B cell (primary cell): ENCODE measurements at regions not wholly inside any gene's neighbourhood (a gene's known extent, or its start where the extent isn't known, plus 50 kb on each side); places are given as distances from the start of the nearest gene placed in this dataset.
A peak's percentile ranks its signal among the peaks of the same experiment; 100 is the strongest.

Experiments used
- ATAC-seq: fragments of 200-7000 bp; cut with Tn5 transposase; one replicate; pipeline ENCODE4 v1.10.0; 2021; ENCODE audit warnings: low read depth, mild to moderate bottlenecking, moderate number of reproducible peaks, moderate library complexity
- CTCF ChIA-PET: fragments of 350-600 bp; sonication (Branson Sonifier 250); formaldehyde crosslinking; loops from one replicate; lab custom pipeline; 2021; ENCODE audit warnings: antibody characterized with exemption, inconsistent platforms; lab: Charles Lee
- POLR2A ChIA-PET: fragments of 350-600 bp; sonication (Branson Sonifier 250); formaldehyde crosslinking; loops from one replicate; lab custom pipeline; 2021; ENCODE audit warnings: antibody characterized with exemption; lab: Charles Lee
- DNase-seq: peaks from one replicate; pipeline ENCODE4 v3.0.0; 2013
- H2AFZ ChIP-seq: 2 replicates; pipeline ENCODE4 v1.6.1; 2012; ENCODE audit warnings: mild to moderate bottlenecking, low read depth, low read length; ENCODE audit not compliant: insufficient read depth, poor library complexity, severe bottlenecking
- H3K27ac ChIP-seq, 2 donors: 1 replicate in 1 of 2; 2 replicates in 1 of 2; pipeline ENCODE4 v1.5.1; 2012 to 2013; ENCODE audit warnings: low read length in 2 of 2, mild to moderate bottlenecking in 2 of 2, moderate library complexity in 1 of 2
- H3K27me3 ChIP-seq, 4 experiments: fragments of 200-600 bp in 1 of 4; sonication (generic) in 1 of 4; replicated peaks in 1 of 4; 1 replicate in 2 of 4; 2 replicates in 2 of 4; pipeline versions ENCODE4 v1.6.1 to v1.7.0; 2013 to 2016; ENCODE audit warnings: low read length in 3 of 4, mild to moderate bottlenecking in 2 of 4, mixed read lengths in 1 of 4, moderate library complexity in 1 of 4; ENCODE audit not compliant: insufficient read depth in 4 of 4, control insufficient read depth in 3 of 4; ENCODE audit errors: control extremely low read depth in 1 of 4
- H3K36me3 ChIP-seq, 2 experiments: replicated peaks in 1 of 2; 1 replicate in 1 of 2; 2 replicates in 1 of 2; pipeline versions ENCODE4 v1.6.1 to v1.7.1; 2013; ENCODE audit warnings: low read length in 1 of 2; ENCODE audit not compliant: insufficient read depth in 2 of 2, control insufficient read depth in 1 of 2; ENCODE audit errors: control extremely low read depth in 1 of 2, extremely low read depth in 1 of 2
- H3K4me1 ChIP-seq, 2 donors: fragments of 200-600 bp in 1 of 2; sonication (generic) in 1 of 2; 1 replicate in 1 of 2; 2 replicates in 1 of 2; pipeline versions ENCODE4 v1.5.1 to v1.6.1; 2013 to 2017; ENCODE audit warnings: low read length in 2 of 2; ENCODE audit not compliant: control insufficient read depth in 2 of 2, insufficient read depth in 2 of 2
- H3K4me2 ChIP-seq: replicated peaks from 2 replicates; pipeline ENCODE3; 2012; ENCODE audit warnings: mild to moderate bottlenecking, low read depth, low read length; ENCODE audit not compliant: poor library complexity, severe bottlenecking
- H3K4me3 ChIP-seq, 5 experiments: fragments of 200-600 bp in 1 of 5; sonication (generic) in 1 of 5; 1 replicate in 3 of 5; 2 replicates in 2 of 5; pipeline versions ENCODE4 v1.5.1 to v1.7.0; 2011 to 2016; ENCODE audit warnings: low read length in 4 of 5, mild to moderate bottlenecking in 4 of 5, low read depth in 2 of 5, control low read depth in 1 of 5, moderate library complexity in 1 of 5; ENCODE audit not compliant: insufficient read depth in 1 of 5; ENCODE audit errors: control extremely low read depth in 1 of 5, extremely low read depth in 1 of 5
- H3K79me2 ChIP-seq: fragments of 200-600 bp; sonication (generic); one replicate; pipeline ENCODE4 v1.6.0; 2016; ENCODE audit warnings: low read length; ENCODE audit not compliant: control insufficient read depth, insufficient read depth
- H3K9ac ChIP-seq: fragments of 200-600 bp; sonication (generic); 2 replicates; pipeline ENCODE4 v1.6.1; 2017; ENCODE audit warnings: mild to moderate bottlenecking, low read length, moderate library complexity
- H3K9me3 ChIP-seq, 3 donors: one replicate each; pipeline versions ENCODE4 v1.6.1 to v1.7.1; 2013; ENCODE audit warnings: low read length in 2 of 3; ENCODE audit not compliant: control insufficient read depth in 2 of 3, insufficient read depth in 1 of 3; ENCODE audit errors: control extremely low read depth in 1 of 3
- H4K20me1 ChIP-seq: 2 replicates; pipeline ENCODE4 v1.6.0; 2012; ENCODE audit warnings: mild to moderate bottlenecking, low read length; ENCODE audit not compliant: insufficient read depth, control insufficient read depth, poor library complexity, severe bottlenecking
- H3K27ac Mint-ChIP-seq: one replicate; pipeline ENCODE4 v1.8.0; 2021; ENCODE audit warnings: mixed read lengths
- H3K27me3 Mint-ChIP-seq: one replicate; pipeline ENCODE4 v1.8.0; 2021; ENCODE audit warnings: mixed read lengths
- H3K4me1 Mint-ChIP-seq: one replicate; pipeline ENCODE4 v1.8.0; 2021; ENCODE audit warnings: mixed read lengths
- H3K4me3 Mint-ChIP-seq: one replicate; pipeline ENCODE4 v1.8.0; 2021; ENCODE audit warnings: mixed read lengths
- H3K9me3 Mint-ChIP-seq: one replicate; pipeline ENCODE4 v1.8.0; 2022; ENCODE audit warnings: mixed read lengths; ENCODE audit not compliant: insufficient read depth
- EZH2 ChIP-seq: IDR thresholded peaks from 2 replicates; pipeline ENCODE4 v1.6.1; 2012; ENCODE audit warnings: borderline replicate concordance, low read depth, mild to moderate bottlenecking, moderate library complexity, low read length; ENCODE audit not compliant: insufficient read depth, poor library complexity, severe bottlenecking
- WGBS: methylation state at CpG from one replicate; pipeline ENCODE4 v1.1.5; 2013; ENCODE audit warnings: missing lambda C conversion rate; ENCODE audit not compliant: insufficient coverage; 5-methylcytosine and 5-hydroxymethylcytosine counted together
- intact Hi-C: fragments of 100-400 bp; cut with micrococcal nuclease; formaldehyde crosslinking; loops from one replicate; pipeline ENCODE4 v1.10.0; 2022
- TF ChIP-seq, protein P1 (sequence below): fragments of 200-600 bp; IDR thresholded peaks from one replicate; pipeline ENCODE4 v1.8.0; 2022; ENCODE audit warnings: antibody characterized with exemption, mild to moderate bottlenecking

DNA sequence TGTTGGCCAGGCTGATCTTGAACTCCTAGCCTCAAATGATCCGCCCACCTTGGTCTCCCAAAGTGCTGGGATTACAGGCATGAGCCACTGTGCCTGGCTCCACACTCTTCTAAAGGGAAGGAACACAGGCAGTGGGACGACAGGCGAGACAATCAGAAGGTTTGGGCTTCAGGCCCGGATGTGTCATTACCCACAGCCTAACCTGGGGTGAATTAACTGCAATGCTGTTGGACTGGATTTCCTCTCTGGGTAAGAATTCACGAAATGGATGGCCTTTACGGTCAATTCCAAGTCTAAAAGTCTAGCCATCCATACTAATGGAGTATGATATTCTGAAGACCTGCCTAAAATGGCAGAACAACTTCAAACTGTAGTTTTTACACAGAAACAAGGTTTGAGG is 83.7 kb upstream of the CCDC28A start:
- no peak overlapping the region for H2AFZ ChIP-seq

DNA sequence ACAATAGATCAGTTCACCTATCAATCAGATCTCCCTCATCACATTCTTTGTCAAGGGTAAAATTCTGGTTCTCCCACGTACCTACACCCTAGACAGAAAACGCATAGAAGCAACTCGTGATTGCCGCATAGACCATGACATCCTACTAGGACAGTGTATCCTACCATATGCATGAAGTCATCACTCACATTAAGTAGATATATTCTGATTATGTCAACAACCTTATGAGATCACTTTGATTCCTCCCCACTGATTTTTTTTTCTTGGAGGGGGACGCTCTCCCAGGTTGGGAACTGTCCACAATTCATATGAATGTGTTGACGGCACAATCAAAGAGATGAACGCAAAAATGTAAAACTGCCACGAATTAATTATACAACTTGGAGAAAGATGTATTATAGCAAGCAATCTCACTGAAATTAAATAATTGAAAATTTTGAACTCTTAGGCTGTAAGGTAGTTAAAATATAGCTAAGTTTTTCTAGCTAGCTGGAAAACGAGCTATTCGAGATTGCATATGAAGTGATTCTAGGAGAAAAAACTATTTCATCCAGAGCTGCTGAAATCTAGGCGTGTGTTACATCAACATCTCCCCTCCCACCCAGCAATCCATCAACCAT is 82.5 kb upstream of the CCDC28A start:
- Histone ChIP-seq H3K9ac (no peak overlapping the region), H3K4me2 (no peak overlapping the region), H3K27me3 (peaks cover 0 to 20% (median 12%) of the 10 kb centered on the region in 4 experiments), H2AFZ (no peak overlapping the region), H4K20me1 (no peaks in the 10 kb centered on the region), H3K9me3 (no peaks in the 10 kb centered on the region), H3K36me3 (no peaks in the 10 kb centered on the region), H3K4me1 (peaks cover 9 to 11% of the 10 kb centered on the region in 2 donors), H3K4me3 (no peak overlapping the region), H3K27ac (no peak overlapping the region), H3K79me2 (no peaks in the 10 kb centered on the region)
- ATAC-seq (no peak), DNase-seq (no peak)
- peak overlapping the region; percentile 86 for H3K4me3 Mint-ChIP-seq
- TF ChIP-seq EZH2 = no peak
- TF ChIP-seq, protein P1, sequence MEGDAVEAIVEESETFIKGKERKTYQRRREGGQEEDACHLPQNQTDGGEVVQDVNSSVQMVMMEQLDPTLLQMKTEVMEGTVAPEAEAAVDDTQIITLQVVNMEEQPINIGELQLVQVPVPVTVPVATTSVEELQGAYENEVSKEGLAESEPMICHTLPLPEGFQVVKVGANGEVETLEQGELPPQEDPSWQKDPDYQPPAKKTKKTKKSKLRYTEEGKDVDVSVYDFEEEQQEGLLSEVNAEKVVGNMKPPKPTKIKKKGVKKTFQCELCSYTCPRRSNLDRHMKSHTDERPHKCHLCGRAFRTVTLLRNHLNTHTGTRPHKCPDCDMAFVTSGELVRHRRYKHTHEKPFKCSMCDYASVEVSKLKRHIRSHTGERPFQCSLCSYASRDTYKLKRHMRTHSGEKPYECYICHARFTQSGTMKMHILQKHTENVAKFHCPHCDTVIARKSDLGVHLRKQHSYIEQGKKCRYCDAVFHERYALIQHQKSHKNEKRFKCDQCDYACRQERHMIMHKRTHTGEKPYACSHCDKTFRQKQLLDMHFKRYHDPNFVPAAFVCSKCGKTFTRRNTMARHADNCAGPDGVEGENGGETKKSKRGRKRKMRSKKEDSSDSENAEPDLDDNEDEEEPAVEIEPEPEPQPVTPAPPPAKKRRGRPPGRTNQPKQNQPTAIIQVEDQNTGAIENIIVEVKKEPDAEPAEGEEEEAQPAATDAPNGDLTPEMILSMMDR = no peak
- WGBS = 100% methylated on average over 1 of the region's 11 CpGs
- CTCF ChIA-PET = interaction anchor here (1.5 to 3.9 kb wide), 6 partner anchors 8 to 103 kb away, joined by 5 to 41 read pairs (median 10); no protein-coding TSS in a partner anchor
- H3K27ac Mint-ChIP-seq = no peak overlapping the region
- POLR2A ChIA-PET = no interaction called here
- peaks cover 26% of the 10 kb centered on the region for H3K27me3 Mint-ChIP-seq
- H3K9me3 Mint-ChIP-seq = no peaks in the 10 kb centered on the region
- H3K4me1 Mint-ChIP-seq = peaks cover 10% of the 10 kb centered on the region
- intact Hi-C loops = loop anchor here (5.0 kb wide), 1 partner anchor 574 kb away; no protein-coding TSS in a partner anchor

More for the DNA sequence above, 83.7 kb upstream of the CCDC28A start:
- H3K9me3 Mint-ChIP-seq = no peaks in the 10 kb centered on the region
- no peak overlapping the region for H3K4me3 Mint-ChIP-seq
- Histone ChIP-seq H3K27me3 (peaks cover 0 to 18% (median 10%) of the 10 kb centered on the region in 4 experiments), H3K9ac (no peak overlapping the region), H3K4me2 (no peak overlapping the region), H3K27ac (no peak overlapping the region), H4K20me1 (no peaks in the 10 kb centered on the region), H3K4me1 (peaks cover 9 to 11% of the 10 kb centered on the region in 2 donors), H3K4me3 (no peak overlapping the region), H3K79me2 (no peaks in the 10 kb centered on the region), H3K36me3 (no peaks in the 10 kb centered on the region), H3K9me3 (no peaks in the 10 kb centered on the region)
- CTCF ChIA-PET = no interaction called here
- intact Hi-C loops = loop anchor here (5.0 kb wide), 1 partner anchor 573 kb away; no protein-coding TSS in a partner anchor
- no peak overlapping the region for H3K27ac Mint-ChIP-seq
- DNase-seq (no peak), ATAC-seq (no peak)
- H3K4me1 Mint-ChIP-seq = peaks cover 10% of the 10 kb centered on the region
- POLR2A ChIA-PET = no interaction called here
- WGBS = 98% methylated on average over 4 of the region's 6 CpGs
- peaks cover 17% of the 10 kb centered on the region for H3K27me3 Mint-ChIP-seq
- TF ChIP-seq EZH2 = no peak
- TF ChIP-seq, protein P1 = no peak
